KBM-7 (cell line): ENCODE measurements at regions not wholly inside any gene's neighbourhood (a gene's known extent, or its start where the extent isn't known, plus 50 kb on each side); places are given as distances from the start of the nearest gene placed in this dataset.
A peak's percentile ranks its signal among the peaks of the same experiment; 100 is the strongest.

Experiments used
- DNase-seq: peaks from one replicate; pipeline ENCODE4 v3.0.0-alpha.2; 2015
- in situ Hi-C: fragments of 300-500 bp; cut with MboI; formaldehyde crosslinking; loops from 2 replicates; pipeline ENCODE4 v1.14.3; 2020; ENCODE audit warnings: low sequenced_read_pairs, low pct_unique_long_range_greater_than_20kb, mixed read lengths

- no peak for DNase-seq
- in situ Hi-C loops = no loop called here
Measured at GRCh38 chr11:64455456-64456261, 96.7 kb downstream of the RPS6KA4 start.

- in situ Hi-C loops = no loop called here
- no peak for DNase-seq
Measured at GRCh38 chr11:64456509-64457320, 97.8 kb downstream of the RPS6KA4 start.

GRCh38 chr11:64457416-64458010 lies 98.2 kb upstream of the SLC22A11 start:
- in situ Hi-C loops = no loop called here
- DNase-seq = no peak

- in situ Hi-C loops = no loop called here
- no peak for DNase-seq
Measured at GRCh38 chr11:64458997-64459396, 96.7 kb upstream of the SLC22A11 start.

DNA sequence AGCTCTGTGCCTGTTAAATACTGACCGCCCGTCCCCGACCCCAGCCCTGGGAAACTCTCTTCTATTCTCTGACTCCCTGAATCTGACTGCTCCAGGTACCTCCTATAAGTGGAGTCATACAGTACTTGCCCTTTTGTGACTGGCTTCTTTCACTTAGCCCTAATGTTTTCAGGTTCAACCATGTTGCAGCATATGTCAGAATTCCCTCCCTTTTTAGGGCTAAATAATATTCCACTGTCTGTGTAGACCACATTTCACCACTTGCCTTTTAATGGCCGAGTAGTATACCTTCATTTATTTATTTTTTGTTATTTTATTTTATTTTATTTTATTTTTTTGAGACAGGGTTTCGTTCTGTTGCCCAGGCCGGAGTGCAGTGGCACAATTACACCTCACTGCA lies 96.1 kb upstream of the SLC22A11 start:
- no peak for DNase-seq
- in situ Hi-C loops = no loop called here

- DNase-seq = no peak
- in situ Hi-C loops = no loop called here
Measured at GRCh38 chr11:64461081-64461480, 94.7 kb upstream of the SLC22A11 start.

DNA sequence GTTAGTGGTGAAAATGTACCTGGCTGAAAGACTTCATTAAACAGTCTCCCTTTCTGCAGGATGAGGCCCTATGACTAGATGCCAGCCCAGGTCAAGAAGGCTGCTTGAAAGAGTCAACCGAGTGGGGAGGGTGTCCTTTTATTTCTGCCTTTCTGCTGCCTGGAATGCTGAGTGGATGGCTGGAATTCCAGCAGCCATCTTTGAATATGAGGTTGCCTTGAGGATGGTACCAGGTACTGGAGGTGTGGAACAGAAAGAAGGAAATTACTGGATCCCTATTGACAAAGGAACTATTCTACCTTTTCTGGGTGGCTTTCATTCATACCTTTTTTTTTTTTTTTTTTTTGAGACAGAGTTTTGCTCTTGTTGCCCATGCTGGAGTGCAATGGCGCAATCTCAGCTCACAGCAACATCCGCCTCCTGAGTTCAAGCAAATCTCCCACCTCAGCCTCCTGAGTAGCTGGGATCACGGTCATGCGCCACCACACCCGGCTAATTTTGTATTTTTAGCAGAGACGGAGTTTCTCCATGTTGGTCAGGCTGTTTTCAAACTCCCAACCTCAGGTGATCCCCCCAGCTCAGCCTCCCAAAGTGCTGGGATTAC lies 89.5 kb upstream of the SLC22A11 start:
- no peak for DNase-seq

DNA sequence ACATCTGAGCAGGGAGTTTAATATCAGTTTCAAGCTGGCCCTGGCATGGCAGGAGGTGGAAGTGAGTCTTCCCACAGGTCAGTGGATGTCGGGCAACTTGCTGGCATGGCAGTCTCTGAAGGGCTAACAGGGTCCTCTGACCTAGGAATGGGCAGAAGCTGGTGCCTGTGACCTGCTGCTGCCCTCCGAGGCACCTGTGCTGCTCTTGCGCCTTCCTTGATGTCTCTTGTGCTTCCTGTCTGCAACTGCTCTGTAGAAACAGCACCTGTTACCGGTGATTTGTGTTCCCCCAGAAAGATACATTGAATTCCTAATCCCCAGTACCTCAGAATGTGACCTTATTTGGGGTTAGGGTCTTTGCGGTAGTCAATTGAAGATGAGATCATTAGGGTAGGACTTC lies 86.5 kb upstream of the SLC22A11 start:
- in situ Hi-C loops = no loop called here
- DNase-seq = no peak

More for the DNA sequence above, 89.5 kb upstream of the SLC22A11 start:
- in situ Hi-C loops = no loop called here

GRCh38 chr11:64472593-64473455 lies 82.9 kb upstream of the SLC22A11 start:
- DNase-seq = no peak
- in situ Hi-C loops = no loop called here

DNA sequence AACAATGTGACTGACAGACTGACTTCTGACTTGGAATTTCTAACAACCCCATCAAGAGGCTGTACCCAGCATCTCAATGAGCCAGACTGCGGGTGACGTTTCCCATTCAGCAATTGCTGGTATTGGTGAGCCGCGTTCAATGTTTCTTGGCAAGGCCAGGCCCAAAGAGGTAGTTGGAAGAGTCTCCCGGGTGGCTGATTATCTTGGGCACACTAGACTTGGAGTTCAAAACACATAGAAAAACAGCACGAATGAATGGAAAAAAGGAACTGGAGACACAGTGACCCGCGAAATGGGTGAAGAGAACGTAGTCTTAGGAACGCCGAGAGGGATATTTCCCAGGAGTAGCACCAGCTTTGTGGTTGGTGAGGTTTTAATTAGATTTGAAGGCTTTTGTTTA lies 81.1 kb upstream of the SLC22A11 start:
- no peak for DNase-seq
- in situ Hi-C loops = no loop called here

DNA sequence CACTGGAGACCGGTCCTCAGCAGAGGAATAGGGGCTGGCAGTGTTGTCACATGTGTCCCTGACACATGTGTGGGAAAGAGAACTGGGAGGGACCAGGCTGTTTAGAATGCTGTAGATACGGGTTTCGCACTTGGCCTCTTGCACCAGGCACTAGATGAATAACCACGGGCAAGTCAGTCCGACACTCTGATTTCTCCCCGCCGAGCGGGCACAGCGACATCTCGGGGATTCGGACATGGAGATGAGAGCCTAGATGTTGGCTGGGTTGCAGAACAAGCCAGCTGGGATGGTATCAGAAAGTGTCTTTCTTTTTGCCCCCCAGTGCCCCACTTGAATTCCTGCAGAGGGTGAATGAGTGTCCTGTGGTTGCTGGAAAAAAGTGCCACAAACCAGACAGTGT lies 80.6 kb upstream of the SLC22A11 start:
- in situ Hi-C loops = no loop called here
- DNase-seq = no peak

GRCh38 chr11:64476881-64477280 lies 78.9 kb upstream of the SLC22A11 start:
- in situ Hi-C loops = no loop called here
- DNase-seq = no peak

GRCh38 chr11:64477675-64478074 lies 78.1 kb upstream of the SLC22A11 start:
- no peak for DNase-seq
- in situ Hi-C loops = no loop called here

GRCh38 chr11:64482588-64482987 lies 73.2 kb upstream of the SLC22A11 start:
- DNase-seq = no peak
- in situ Hi-C loops = no loop called here

- in situ Hi-C loops = no loop called here
- DNase-seq = no peak
Measured at GRCh38 chr11:64484191-64485022, 71.3 kb upstream of the SLC22A11 start.

- in situ Hi-C loops = no loop called here
- no peak for DNase-seq
Measured at GRCh38 chr11:64485074-64485473, 70.7 kb upstream of the SLC22A11 start.

DNA sequence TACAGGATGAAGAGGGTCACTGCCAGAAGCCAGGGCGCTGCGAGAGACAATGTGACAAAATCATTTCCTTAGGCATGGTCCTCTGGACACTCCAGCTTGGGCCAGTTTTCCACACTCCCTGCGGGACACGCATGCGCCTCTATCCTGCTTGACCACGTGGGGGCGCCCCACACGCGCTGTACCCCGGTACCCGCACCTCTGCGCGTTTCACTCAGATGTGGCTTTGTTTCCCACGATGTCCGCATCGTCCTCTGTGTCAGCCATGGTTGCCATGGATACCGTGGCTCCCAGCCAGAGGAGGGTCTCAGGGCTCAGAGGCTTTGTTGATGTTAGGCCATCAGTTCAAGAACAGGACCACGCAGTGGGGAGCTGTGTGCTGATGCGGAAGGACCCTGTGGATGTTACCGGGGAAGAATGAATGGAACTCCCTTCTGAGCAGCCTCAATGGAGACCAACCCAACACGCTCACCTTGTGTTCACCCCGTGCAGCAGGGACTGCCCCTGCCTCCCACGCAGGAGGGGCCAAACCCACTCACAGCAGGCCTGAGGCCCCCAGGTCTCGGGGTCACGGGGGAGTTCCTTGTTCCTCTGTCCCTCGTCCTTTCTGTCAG lies 65.8 kb upstream of the SLC22A11 start:
- DNase-seq = peak; percentile 69
- in situ Hi-C loops = no loop called here
